Glomerular visceral epithelial cell (primary cell): ENCODE measurements at regions not wholly inside any gene's neighbourhood (a gene's known extent, or its start where the extent isn't known, plus 50 kb on each side); places are given as distances from the start of the nearest gene placed in this dataset.
A peak's percentile ranks its signal among the peaks of the same experiment; 100 is the strongest.

Experiments
- DNase-seq: peaks from one replicate; pipeline ENCODE4 v3.0.0-alpha.2; 2016; ENCODE audit errors: extremely low spot score

GRCh38 chr5:14090755-14091154 is 52.4 kb upstream of the TRIO start:
- no peak for DNase-seq

- no peak for DNase-seq
These were observed 52.9 kb upstream of the TRIO start for GRCh38 chr5:14090290-14090689.

GRCh38 chr5:14089198-14089597 is 53.9 kb upstream of the TRIO start:
- DNase-seq: no peak

GRCh38 chr5:14086261-14086660 is 56.9 kb upstream of the TRIO start:
- DNase-seq: no peak

GRCh38 chr5:14082973-14083372 is 60.2 kb upstream of the TRIO start:
- no peak for DNase-seq

- no peak for DNase-seq
These were observed 60.6 kb upstream of the TRIO start for GRCh38 chr5:14082523-14082922.

GRCh38 chr5:14081791-14082190 is 61.4 kb upstream of the TRIO start:
- DNase-seq: no peak

GRCh38 chr5:14078716-14079115 is 64.4 kb upstream of the TRIO start:
- DNase-seq: no peak

GRCh38 chr5:14077501-14077900 is 65.6 kb upstream of the TRIO start:
- no peak for DNase-seq

- no peak for DNase-seq
These were observed 66.6 kb upstream of the TRIO start for GRCh38 chr5:14076561-14076960.

- DNase-seq: no peak
These were observed 67.2 kb upstream of the TRIO start for GRCh38 chr5:14075937-14076336.

- peak; percentile 64 for DNase-seq
These were observed 71.7 kb upstream of the TRIO start for GRCh38 chr5:14071433-14071832.

- DNase-seq: no peak
These were observed 74.1 kb upstream of the TRIO start for GRCh38 chr5:14069021-14069420.

- DNase-seq: no peak
These were observed 75.0 kb upstream of the TRIO start for GRCh38 chr5:14068136-14068535.

GRCh38 chr5:14066326-14066725 is 76.8 kb upstream of the TRIO start:
- peak; percentile 66 for DNase-seq

- peak; percentile 82 for DNase-seq
These were observed 78.3 kb upstream of the TRIO start for GRCh38 chr5:14064841-14065240.

- no peak for DNase-seq
These were observed 79.5 kb upstream of the TRIO start for GRCh38 chr5:14063691-14064090.

- peak; percentile 24 for DNase-seq
These were observed 80.0 kb upstream of the TRIO start for GRCh38 chr5:14063138-14063537.

GRCh38 chr5:14062178-14062577 is 81.0 kb upstream of the TRIO start:
- DNase-seq: peak; percentile 87

- no peak for DNase-seq
These were observed 82.0 kb upstream of the TRIO start for GRCh38 chr5:14061106-14061505.

GRCh38 chr5:14060218-14060617 is 82.9 kb upstream of the TRIO start:
- DNase-seq: no peak

- no peak for DNase-seq
These were observed 83.3 kb upstream of the TRIO start for GRCh38 chr5:14059810-14060209.

GRCh38 chr5:14057289-14057688 is 85.9 kb upstream of the TRIO start:
- DNase-seq: no peak

- DNase-seq: no peak
These were observed 87.1 kb upstream of the TRIO start for GRCh38 chr5:14056039-14056438.
